PC-3 (cell line): ENCODE measurements at regions not wholly inside any gene's neighbourhood (a gene's known extent, or its start where the extent isn't known, plus 50 kb on each side); places are given as distances from the start of the nearest gene placed in this dataset.

Experiments used
- EZH2 ChIP-seq: fragments of 300-600 bp; sonication (generic); IDR thresholded peaks from one replicate; pipeline ENCODE4 v1.6.1; 2017; ENCODE audit warnings: antibody characterized with exemption, mild to moderate bottlenecking, low read length; ENCODE audit not compliant: unreplicated experiment
- EZH2phosphoT487 ChIP-seq: fragments of 300-600 bp; sonication (generic); IDR thresholded peaks from 2 replicates; pipeline ENCODE4 v1.6.1; 2018; ENCODE audit warnings: mild to moderate bottlenecking, antibody characterized with exemption, low read length, borderline replicate concordance
- TF ChIP-seq, protein P1 (sequence below): fragments of 300-600 bp; sonication (generic); conservative IDR thresholded peaks from 2 replicates; pipeline ENCODE4 v1.5.1; 2017; ENCODE audit warnings: antibody characterized with exemption, low read depth, mild to moderate bottlenecking, low read length

DNA sequence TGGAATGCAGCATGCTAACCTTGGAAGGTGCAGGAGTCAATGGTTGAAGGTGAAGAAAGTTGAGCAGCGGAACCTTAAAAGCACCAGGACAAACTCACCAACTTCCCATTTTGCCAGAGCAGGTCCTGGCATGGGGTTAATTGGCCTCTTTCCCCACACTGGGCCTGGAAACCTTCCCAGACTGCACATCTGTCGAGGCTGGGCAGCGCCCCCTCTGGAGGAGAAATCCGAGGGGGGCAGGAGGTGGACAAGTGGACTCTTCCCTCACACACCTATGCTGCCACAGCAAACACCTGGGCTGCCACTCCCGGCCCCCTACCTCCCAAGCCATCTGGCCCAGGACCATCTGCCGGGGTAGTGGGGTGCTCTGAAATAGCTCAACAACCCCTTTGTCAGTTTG, 232.4 kb downstream of the CBLN1 start:
- TF ChIP-seq, protein P1, sequence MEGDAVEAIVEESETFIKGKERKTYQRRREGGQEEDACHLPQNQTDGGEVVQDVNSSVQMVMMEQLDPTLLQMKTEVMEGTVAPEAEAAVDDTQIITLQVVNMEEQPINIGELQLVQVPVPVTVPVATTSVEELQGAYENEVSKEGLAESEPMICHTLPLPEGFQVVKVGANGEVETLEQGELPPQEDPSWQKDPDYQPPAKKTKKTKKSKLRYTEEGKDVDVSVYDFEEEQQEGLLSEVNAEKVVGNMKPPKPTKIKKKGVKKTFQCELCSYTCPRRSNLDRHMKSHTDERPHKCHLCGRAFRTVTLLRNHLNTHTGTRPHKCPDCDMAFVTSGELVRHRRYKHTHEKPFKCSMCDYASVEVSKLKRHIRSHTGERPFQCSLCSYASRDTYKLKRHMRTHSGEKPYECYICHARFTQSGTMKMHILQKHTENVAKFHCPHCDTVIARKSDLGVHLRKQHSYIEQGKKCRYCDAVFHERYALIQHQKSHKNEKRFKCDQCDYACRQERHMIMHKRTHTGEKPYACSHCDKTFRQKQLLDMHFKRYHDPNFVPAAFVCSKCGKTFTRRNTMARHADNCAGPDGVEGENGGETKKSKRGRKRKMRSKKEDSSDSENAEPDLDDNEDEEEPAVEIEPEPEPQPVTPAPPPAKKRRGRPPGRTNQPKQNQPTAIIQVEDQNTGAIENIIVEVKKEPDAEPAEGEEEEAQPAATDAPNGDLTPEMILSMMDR, result no peak
- TF ChIP-seq EZH2phosphoT487 (no peak), EZH2 (no peak)
